ENCODE measurements at regions not wholly inside any gene's neighbourhood (a gene's known extent, or its start where the extent isn't known, plus 50 kb on each side); places are given as distances from the start of the nearest gene placed in this dataset.

GRCh38 chr3:18216996-18217395 is 208.1 kb downstream of the SATB1 start:
- TF ChIP-seq CTCF (IDR thresholded peaks at IDR 0.05) (no peak), POLR2AphosphoS5 (IDR thresholded peaks at IDR 0.05) (no peak), EP300 (IDR thresholded peaks at IDR 0.05; ENCODE audit: low read depth) (no peak), POLR2A (IDR thresholded peaks at IDR 0.05) (no peak)
